Ureter (tissue), 1 donor: ENCODE measurements at regions not wholly inside any gene's neighbourhood (a gene's known extent, or its start where the extent isn't known, plus 50 kb on each side); places are given as distances from the start of the nearest gene placed in this dataset.
"Not testable (repeated sequence)": the region's sequence is repeated elsewhere in the genome, so short reads cannot be mapped to it uniquely, and the experiment has no call there.

Source experiments
- DNase-seq: peaks from one replicate; pipeline ENCODE4 v3.0.0-alpha.2; 2020; ENCODE audit warnings: low spot score
- donor health status: DM: yes; HTN: yes; CAD: no.

GRCh38 chr1:104463126-104463697 is 713.5 kb downstream of the AMY1C start:
- DNase-seq: no peak

GRCh38 chr1:104466068-104466467 is 716.4 kb downstream of the AMY1C start:
- DNase-seq: no peak

- DNase-seq: no peak
Measured at GRCh38 chr1:104467590-104467989, 717.9 kb downstream of the AMY1C start.

GRCh38 chr1:104468282-104468681 is 718.6 kb downstream of the AMY1C start:
- no peak for DNase-seq

- DNase-seq: no peak
Measured at GRCh38 chr1:104476126-104476525, 726.4 kb downstream of the AMY1C start.

- DNase-seq: no peak
Measured at GRCh38 chr1:104488296-104489015, 738.8 kb downstream of the AMY1C start.

- no peak for DNase-seq
Measured at GRCh38 chr1:104526158-104526795, 776.6 kb downstream of the AMY1C start.

- no peak for DNase-seq
Measured at GRCh38 chr1:104531990-104532389, 782.3 kb downstream of the AMY1C start.

- DNase-seq: no peak
Measured at GRCh38 chr1:104574620-104575019, 824.9 kb downstream of the AMY1C start.

GRCh38 chr1:104592926-104593325 is 843.2 kb downstream of the AMY1C start:
- DNase-seq: no peak

- DNase-seq: no peak
Measured at GRCh38 chr1:104593413-104594187, 843.9 kb downstream of the AMY1C start.

- no peak for DNase-seq
Measured at GRCh38 chr1:104617474-104617873, 867.8 kb downstream of the AMY1C start.

- no peak for DNase-seq
Measured at GRCh38 chr1:104621221-104621620, 871.5 kb downstream of the AMY1C start.

GRCh38 chr1:104624538-104624937 is 874.8 kb downstream of the AMY1C start:
- DNase-seq: no peak

GRCh38 chr1:104629589-104629988 is 879.9 kb downstream of the AMY1C start:
- DNase-seq: no peak

GRCh38 chr1:104630567-104631149 is 881.0 kb downstream of the AMY1C start:
- DNase-seq: no peak

- DNase-seq: no peak
Measured at GRCh38 chr1:104636581-104636980, 886.9 kb downstream of the AMY1C start.

- no peak for DNase-seq
Measured at GRCh38 chr1:104646233-104646632, 896.5 kb downstream of the AMY1C start.

GRCh38 chr1:104648269-104648691 is 898.6 kb downstream of the AMY1C start:
- no peak for DNase-seq

- DNase-seq: not testable (repeated sequence)
Measured at GRCh38 chr1:104664374-104664773, 914.7 kb downstream of the AMY1C start.

- no peak for DNase-seq
Measured at GRCh38 chr1:104665300-104665699, 915.6 kb downstream of the AMY1C start.
